GM12872 (cell line): ENCODE measurements at regions not wholly inside any gene's neighbourhood (a gene's known extent, or its start where the extent isn't known, plus 50 kb on each side); places are given as distances from the start of the nearest gene placed in this dataset.

Experiments used
- CTCF ChIP-seq: IDR thresholded peaks from 3 replicates; pipeline ENCODE4 v1.5.1; 2011; ENCODE audit warnings: low read depth, mild to moderate bottlenecking, low read length, moderate library complexity; ENCODE audit not compliant: insufficient read depth

GRCh38 chr5:26601563-26601962, 436.8 kb downstream of the CDH9 start:
- no peak for TF ChIP-seq CTCF

GRCh38 chr5:26582350-26583045, 455.9 kb downstream of the CDH9 start:
- no peak for TF ChIP-seq CTCF

- TF ChIP-seq CTCF: no peak
Observed at GRCh38 chr5:26579712-26580111, 458.7 kb downstream of the CDH9 start.

- no peak for TF ChIP-seq CTCF
Observed at GRCh38 chr5:26578002-26578401, 460.4 kb downstream of the CDH9 start.

- TF ChIP-seq CTCF: no peak
Observed at GRCh38 chr5:26572480-26572879, 465.9 kb downstream of the CDH9 start.

GRCh38 chr5:26569929-26570258, 468.5 kb downstream of the CDH9 start:
- no peak for TF ChIP-seq CTCF

- TF ChIP-seq CTCF: no peak
Observed at GRCh38 chr5:26569241-26569928, 469.0 kb downstream of the CDH9 start.
